ENCODE measurements at regions not wholly inside any gene's neighbourhood (a gene's known extent, or its start where the extent isn't known, plus 50 kb on each side); places are given as distances from the start of the nearest gene placed in this dataset.

DNA sequence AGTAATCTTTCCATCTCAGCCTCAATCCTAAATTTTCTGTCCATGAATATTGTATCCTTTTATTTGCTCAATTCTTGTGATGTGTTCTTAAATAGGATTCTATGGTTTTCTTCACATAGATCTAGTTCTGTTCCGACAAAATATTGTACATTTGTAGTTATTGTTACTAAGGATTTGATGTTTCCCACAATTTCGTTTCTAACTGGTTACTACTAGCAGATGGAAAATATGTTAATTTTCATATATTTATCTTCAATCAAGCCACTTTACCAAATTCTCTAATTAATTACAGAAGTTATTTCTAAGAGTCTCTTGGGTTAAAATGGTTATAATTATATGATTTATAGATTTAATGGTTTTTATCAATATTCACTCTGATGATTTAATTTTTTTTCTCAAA is 60.3 kb downstream of the SEC61B start:
- no peaks in the 10 kb centered on the region for H3K36me3 ChIP-seq (replicated peaks)
- H3K27ac ChIP-seq, result no peak overlapping the region
- no peaks in the 10 kb centered on the region for H3K27me3 ChIP-seq (replicated peaks)
- H3K4me3 ChIP-seq (ENCODE audit: low read depth, low read length), result no peak overlapping the region
- in situ Hi-C loops (cut with HindIII; ENCODE audit: low pct_ligation_motif_present, low sequenced_read_pairs), result no loop called here
- TF ChIP-seq, protein P1, sequence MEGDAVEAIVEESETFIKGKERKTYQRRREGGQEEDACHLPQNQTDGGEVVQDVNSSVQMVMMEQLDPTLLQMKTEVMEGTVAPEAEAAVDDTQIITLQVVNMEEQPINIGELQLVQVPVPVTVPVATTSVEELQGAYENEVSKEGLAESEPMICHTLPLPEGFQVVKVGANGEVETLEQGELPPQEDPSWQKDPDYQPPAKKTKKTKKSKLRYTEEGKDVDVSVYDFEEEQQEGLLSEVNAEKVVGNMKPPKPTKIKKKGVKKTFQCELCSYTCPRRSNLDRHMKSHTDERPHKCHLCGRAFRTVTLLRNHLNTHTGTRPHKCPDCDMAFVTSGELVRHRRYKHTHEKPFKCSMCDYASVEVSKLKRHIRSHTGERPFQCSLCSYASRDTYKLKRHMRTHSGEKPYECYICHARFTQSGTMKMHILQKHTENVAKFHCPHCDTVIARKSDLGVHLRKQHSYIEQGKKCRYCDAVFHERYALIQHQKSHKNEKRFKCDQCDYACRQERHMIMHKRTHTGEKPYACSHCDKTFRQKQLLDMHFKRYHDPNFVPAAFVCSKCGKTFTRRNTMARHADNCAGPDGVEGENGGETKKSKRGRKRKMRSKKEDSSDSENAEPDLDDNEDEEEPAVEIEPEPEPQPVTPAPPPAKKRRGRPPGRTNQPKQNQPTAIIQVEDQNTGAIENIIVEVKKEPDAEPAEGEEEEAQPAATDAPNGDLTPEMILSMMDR (IDR thresholded peaks at IDR 0.05; ENCODE audit: low read depth, low read length, missing control alignments), result no peak
- DNase-seq, result no peak

DNA sequence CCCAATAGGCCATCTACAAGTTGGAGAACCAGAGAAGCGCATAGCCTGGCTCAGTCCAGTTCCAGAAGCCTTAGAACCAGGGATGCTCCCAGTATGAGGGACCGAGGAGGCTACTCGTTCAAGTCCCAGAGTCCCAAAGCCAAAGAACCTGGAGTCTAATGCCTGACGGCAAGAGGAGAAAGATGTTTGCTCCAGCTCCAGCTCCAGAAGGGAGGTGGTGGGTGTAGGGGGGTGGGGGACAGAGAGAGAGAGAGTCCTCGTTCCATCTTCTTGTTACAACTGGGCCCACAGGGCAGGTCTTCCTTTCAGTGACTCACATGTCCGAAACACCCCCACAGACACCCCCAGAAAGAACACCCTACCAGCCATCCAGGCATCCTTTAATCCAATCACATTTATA is 63.9 kb downstream of the SEC61B start:
- TF ChIP-seq, protein P1 (IDR thresholded peaks at IDR 0.05; ENCODE audit: low read depth, low read length, missing control alignments), result no peak
- no peak overlapping the region for H3K27ac ChIP-seq
- in situ Hi-C loops (cut with HindIII; ENCODE audit: low pct_ligation_motif_present, low sequenced_read_pairs), result no loop called here
- H3K36me3 ChIP-seq (replicated peaks), result no peaks in the 10 kb centered on the region
- H3K4me3 ChIP-seq (ENCODE audit: low read depth, low read length), result no peak overlapping the region
- H3K27me3 ChIP-seq (replicated peaks), result no peaks in the 10 kb centered on the region
- no peak for DNase-seq

DNA sequence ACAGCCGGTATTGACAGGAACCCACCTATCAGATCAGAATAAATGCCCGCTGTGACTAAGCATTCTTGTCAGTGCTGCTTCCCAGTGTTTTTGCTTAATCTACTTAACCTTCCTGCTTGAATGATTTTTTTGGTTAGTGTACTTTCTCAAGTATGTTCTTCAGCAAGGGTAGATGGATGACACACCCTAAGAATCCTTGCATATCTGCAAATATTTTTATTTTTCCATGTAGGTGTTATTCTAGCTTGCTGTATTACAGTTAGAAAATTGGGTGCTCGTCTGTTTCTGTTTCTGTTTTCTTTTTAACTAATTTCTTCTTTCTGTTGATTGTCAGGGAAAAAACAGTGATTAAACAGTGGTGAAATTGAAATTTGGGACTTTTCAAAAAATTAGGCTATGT is 64.5 kb downstream of the SEC61B start:
- no peaks in the 10 kb centered on the region for H3K36me3 ChIP-seq (replicated peaks)
- H3K27ac ChIP-seq, result no peak overlapping the region
- TF ChIP-seq, protein P1 (IDR thresholded peaks at IDR 0.05; ENCODE audit: low read depth, low read length, missing control alignments), result no peak
- H3K27me3 ChIP-seq (replicated peaks), result no peaks in the 10 kb centered on the region
- H3K4me3 ChIP-seq (ENCODE audit: low read depth, low read length), result no peak overlapping the region
- in situ Hi-C loops (cut with HindIII; ENCODE audit: low pct_ligation_motif_present, low sequenced_read_pairs), result no loop called here
- DNase-seq, result no peak

DNA sequence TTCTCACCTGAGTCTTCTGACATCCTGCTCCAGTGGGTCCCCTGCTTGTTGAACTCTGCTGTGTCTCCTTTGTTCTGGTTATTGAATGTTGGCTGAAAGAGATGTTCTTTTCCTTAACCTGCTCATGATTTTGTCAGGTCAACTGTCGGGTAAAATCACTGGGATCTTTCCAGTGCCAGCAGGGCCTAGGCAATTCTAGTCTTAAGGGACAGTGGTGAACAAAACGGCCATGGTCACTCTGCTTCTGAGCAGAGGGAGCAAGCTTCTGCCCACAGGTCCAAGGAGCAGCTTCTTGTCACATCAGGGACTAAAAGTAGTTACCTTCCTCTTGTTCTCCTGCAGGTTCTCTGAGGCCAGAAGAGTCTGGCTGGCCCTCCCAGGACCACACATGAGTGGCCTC is 65.6 kb downstream of the SEC61B start:
- in situ Hi-C loops (cut with HindIII; ENCODE audit: low pct_ligation_motif_present, low sequenced_read_pairs), result no loop called here
- TF ChIP-seq, protein P1 (IDR thresholded peaks at IDR 0.05; ENCODE audit: low read depth, low read length, missing control alignments), result no peak
- Histone ChIP-seq H3K27me3 (replicated peaks) (no peaks in the 10 kb centered on the region), H3K36me3 (replicated peaks) (no peaks in the 10 kb centered on the region), H3K27ac (no peak overlapping the region), H3K4me3 (ENCODE audit: low read depth, low read length) (no peak overlapping the region)
- no peak for DNase-seq

DNA sequence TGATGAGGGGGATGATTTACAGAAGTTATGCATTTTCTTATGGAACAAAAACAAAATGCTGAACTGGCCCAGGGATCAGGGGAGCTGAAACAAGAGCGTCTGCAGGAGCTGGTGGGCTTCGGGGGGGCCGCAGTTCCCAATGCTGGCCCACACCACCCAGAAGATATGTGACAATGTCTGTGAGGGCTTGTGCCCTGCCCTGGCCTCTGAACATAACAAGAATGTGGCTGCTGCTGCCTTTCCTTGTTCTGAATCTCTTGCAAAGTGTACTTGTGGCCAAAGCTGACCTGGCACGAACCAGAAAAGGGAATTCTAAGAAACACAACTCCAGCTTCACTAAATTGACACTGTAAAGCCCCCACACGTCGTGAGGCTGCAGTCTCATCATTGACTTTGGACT is 66.7 kb downstream of the SEC61B start:
- in situ Hi-C loops (cut with HindIII; ENCODE audit: low pct_ligation_motif_present, low sequenced_read_pairs), result no loop called here
- TF ChIP-seq, protein P1 (IDR thresholded peaks at IDR 0.05; ENCODE audit: low read depth, low read length, missing control alignments), result no peak

DNA sequence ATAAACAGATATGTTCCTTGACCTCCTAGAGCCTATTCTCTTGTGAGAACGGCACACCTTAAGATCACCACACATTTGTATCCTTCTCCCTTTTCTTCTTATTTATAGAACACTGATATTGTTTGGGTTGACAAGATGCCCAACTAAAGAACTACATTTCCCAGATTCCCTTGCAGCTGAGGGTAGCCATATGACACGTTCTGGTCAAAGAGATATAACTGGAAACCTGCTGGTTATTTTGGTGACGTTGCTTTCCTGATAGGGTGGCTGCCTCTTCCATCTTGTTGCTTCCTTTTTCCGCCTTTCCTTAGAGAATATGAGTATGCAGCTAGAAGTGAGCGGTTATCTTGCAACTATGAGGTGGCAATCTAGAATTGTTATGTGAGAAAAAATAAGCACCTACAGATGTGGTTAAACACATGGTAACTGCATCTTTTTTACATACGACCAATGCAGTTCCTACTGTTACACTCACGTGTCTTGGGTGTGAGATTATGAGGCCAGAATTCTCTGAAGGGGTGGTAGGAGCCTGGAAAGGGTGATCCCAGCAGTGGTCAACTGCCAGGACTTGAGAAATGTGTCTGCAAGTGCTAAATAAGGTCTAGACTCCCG is 72.9 kb downstream of the SEC61B start:
- Histone ChIP-seq H3K27ac (no peak overlapping the region), H3K36me3 (replicated peaks) (no peaks in the 10 kb centered on the region), H3K4me3 (ENCODE audit: low read depth, low read length) (no peak overlapping the region), H3K27me3 (replicated peaks) (no peaks in the 10 kb centered on the region)
- in situ Hi-C loops (cut with HindIII; ENCODE audit: low pct_ligation_motif_present, low sequenced_read_pairs), result no loop called here
- TF ChIP-seq, protein P1 (IDR thresholded peaks at IDR 0.05; ENCODE audit: low read depth, low read length, missing control alignments), result no peak
- DNase-seq, result no peak

More for the DNA sequence above, 66.7 kb downstream of the SEC61B start:
- no peak overlapping the region for H3K27ac ChIP-seq
- no peak for DNase-seq
- no peaks in the 10 kb centered on the region for H3K36me3 ChIP-seq (replicated peaks)
- H3K27me3 ChIP-seq (replicated peaks), result no peaks in the 10 kb centered on the region
- no peak overlapping the region for H3K4me3 ChIP-seq (ENCODE audit: low read depth, low read length)

Data from brain microvascular endothelial cell (primary cell).